SK-N-SH (cell line): ENCODE measurements at regions not wholly inside any gene's neighbourhood (a gene's known extent, or its start where the extent isn't known, plus 50 kb on each side); places are given as distances from the start of the nearest gene placed in this dataset.

Source experiments
- CTCF ChIP-seq: fragments of 200-600 bp; sonication (generic); IDR thresholded peaks from 2 replicates; pipeline ENCODE4 v1.6.1; 2017; ENCODE audit warnings: antibody characterized with exemption, mild to moderate bottlenecking, moderate library complexity
- EP300 ChIP-seq, 2 experiments: IDR thresholded peaks; 2 replicates each; pipeline versions ENCODE4 v1.4.0 to v1.6.1; 2012; ENCODE audit warnings: borderline replicate concordance in 1 of 2, low read depth in 1 of 2, low read length in 1 of 2
- EZH2phosphoT487 ChIP-seq: fragments of 200-600 bp; sonication (generic); IDR thresholded peaks from 2 replicates; pipeline ENCODE4 v1.6.1; 2017; ENCODE audit warnings: low read depth, mixed run types, mild to moderate bottlenecking, antibody characterized with exemption, moderate library complexity, borderline replicate concordance
- FOXJ3 ChIP-seq: sonication (generic); formaldehyde crosslinking; IDR thresholded peaks from 2 replicates; pipeline ENCODE4 v1.5.1; 2020; ENCODE audit warnings: mild to moderate bottlenecking, missing genetic modification reagents
- JUND ChIP-seq: IDR thresholded peaks from 2 replicates; pipeline ENCODE4 v1.4.0; 2012
- POLR2AphosphoS5 ChIP-seq: IDR thresholded peaks from 2 replicates; pipeline ENCODE4 v1.6.1; 2012; ENCODE audit warnings: low read depth, low read length
- RAD21 ChIP-seq: IDR thresholded peaks from 2 replicates; pipeline ENCODE4 v1.6.1; 2012; ENCODE audit warnings: mild to moderate bottlenecking, low read length
- RCOR1 ChIP-seq: fragments of 150-350 bp; IDR thresholded peaks from 2 replicates; pipeline ENCODE4 v1.6.1; 2017; ENCODE audit warnings: antibody characterized with exemption, low read length
- RXRA ChIP-seq: IDR thresholded peaks from 2 replicates; pipeline ENCODE4 v1.4.0; 2012; ENCODE audit warnings: low read depth, mild to moderate bottlenecking, borderline replicate concordance
- TCF12 ChIP-seq: IDR thresholded peaks from 2 replicates; pipeline ENCODE4 v1.4.0; 2012
- USF1 ChIP-seq: IDR thresholded peaks from 2 replicates; pipeline ENCODE4 v1.4.0; 2012; ENCODE audit warnings: low read depth, borderline replicate concordance
- USF2 ChIP-seq: fragments of 150-350 bp; IDR thresholded peaks from 2 replicates; pipeline ENCODE4 v1.6.1; 2017; ENCODE audit warnings: antibody characterized with exemption, low read length, low read depth, borderline replicate concordance

- TF ChIP-seq CTCF: no peak
- TF ChIP-seq USF2: no peak
- no peak for TF ChIP-seq JUND
- no peak for TF ChIP-seq USF1
- TF ChIP-seq EP300 (IDR thresholded peaks at IDR 0.05; ENCODE audit: borderline replicate concordance in 1 of 2, low read depth in 1 of 2, low read length in 1 of 2): no peak
- TF ChIP-seq RCOR1: no peak
- TF ChIP-seq RAD21: no peak
- no peak for TF ChIP-seq TCF12
- TF ChIP-seq POLR2AphosphoS5: no peak
- TF ChIP-seq FOXJ3 (CRISPR knock-in tag): no peak
- no peak for TF ChIP-seq RXRA
- TF ChIP-seq EZH2phosphoT487: no peak
Measured at GRCh38 chrX:112457788-112458187, 221.9 kb downstream of the LHFPL1 start.
